HepG2 (cell line): ENCODE measurements at regions not wholly inside any gene's neighbourhood (a gene's known extent, or its start where the extent isn't known, plus 50 kb on each side); places are given as distances from the start of the nearest gene placed in this dataset.

Experiments
- ATAC-seq: fragments of 200-7000 bp; cut with Tn5 transposase; 3 replicates; pipeline ENCODE4 v1.9.1; 2020; ENCODE audit warnings: mild to moderate bottlenecking, moderate library complexity
- BruUV-seq: library from RNA; stranded (reverse); fragments of 400-500 nt; replicated peaks from 2 replicates; lab custom pipeline; 2021; lab: Mats Ljungman, UMichigan
- CTCF ChIA-PET: fragments of 300-600 bp; formaldehyde crosslinking; extraction: SDS; loops from one replicate; lab custom pipeline; 2021; ENCODE audit warnings: low total read pairs, inconsistent platforms, low intra/inter-chr PET ratio; lab: Yijun Ruan, JAX
- POLR2A ChIA-PET: fragments of 350-600 bp; sonication (Branson Sonifier 250); formaldehyde crosslinking; loops from one replicate; lab custom pipeline; 2020; ENCODE audit warnings: antibody characterized with exemption, inconsistent platforms; lab: Yijun Ruan, JAX
- DNase-seq: peaks from one replicate; pipeline ENCODE4 v3.0.0-alpha.2; 2015; ENCODE audit warnings: low spot score
- FAIRE-seq: peaks from 3 replicates; lab custom pipeline; 2011; peaks lifted over from hg19 to GRCh38; lab: Jason Lieb, UNC
- H2AFZ ChIP-seq: one replicate; pipeline ENCODE4 v1.6.1; 2011; ENCODE audit warnings: low read length, inconsistent platforms
- H3K27ac ChIP-seq: fragments of 300-600 bp; 3 replicates; pipeline ENCODE4 v1.8.0; 2011; ENCODE audit warnings: mixed run types, mild to moderate bottlenecking, mixed read lengths, low read length, inconsistent platforms; ENCODE audit not compliant: insufficient read depth; ENCODE audit errors: extremely low read length
- H3K27me3 ChIP-seq, 2 experiments: fragments of 200-600 bp in 1 of 2; 2 replicates in 1 of 2; 3 replicates in 1 of 2; pipeline versions ENCODE4 v1.6.0 to v1.8.0; 2011; ENCODE audit warnings: low read length in 2 of 2, mild to moderate bottlenecking in 2 of 2, moderate library complexity in 2 of 2, inconsistent platforms in 1 of 2; ENCODE audit not compliant: insufficient read depth in 2 of 2, control insufficient read depth in 1 of 2
- H3K36me3 ChIP-seq, 2 experiments: fragments of 200-600 bp in 1 of 2; replicated peaks in 1 of 2; 2 replicates in 1 of 2; 3 replicates in 1 of 2; pipeline versions ENCODE4 v1.5.1 to v1.8.0; 2011; ENCODE audit warnings: low read length in 2 of 2, inconsistent platforms in 1 of 2; ENCODE audit not compliant: insufficient read depth in 2 of 2, control insufficient read depth in 1 of 2
- H3K4me1 ChIP-seq: 2 replicates; pipeline ENCODE4 v1.5.1; 2012; ENCODE audit warnings: low read length, inconsistent platforms; ENCODE audit not compliant: insufficient read depth
- H3K4me2 ChIP-seq: 2 replicates; pipeline ENCODE4 v1.6.0; 2011; ENCODE audit warnings: low read depth, low read length, inconsistent platforms
- H3K4me3 ChIP-seq, 3 experiments: fragments of 200-600 bp in 1 of 3; sonication (generic), shearing (Covaris generic) in 1 of 3; replicated peaks in 1 of 3; 2 replicates each; pipeline ENCODE4 v1.5.1; 2011 to 2016; ENCODE audit warnings: low read length in 3 of 3, inconsistent platforms in 2 of 3, low read depth in 2 of 3, mild to moderate bottlenecking in 2 of 3, control low read depth in 1 of 3, mixed read lengths in 1 of 3; ENCODE audit not compliant: insufficient read depth in 1 of 3
- H3K79me2 ChIP-seq: one replicate; pipeline ENCODE4 v1.6.1; 2011; ENCODE audit warnings: low read length, inconsistent platforms; ENCODE audit not compliant: insufficient read depth
- H3K9ac ChIP-seq: 2 replicates; pipeline ENCODE4 v1.6.0; 2011; ENCODE audit warnings: mild to moderate bottlenecking, low read depth, low read length, inconsistent platforms; ENCODE audit not compliant: insufficient read depth
- H3K9me3 ChIP-seq: 2 replicates; pipeline ENCODE4 v1.5.1; 2012; ENCODE audit warnings: mild to moderate bottlenecking, low read length
- H4K20me1 ChIP-seq: 2 replicates; pipeline ENCODE4 v1.6.0; 2011; ENCODE audit warnings: inconsistent platforms, mild to moderate bottlenecking, low read length, moderate library complexity; ENCODE audit not compliant: insufficient read depth
- BCL6 ChIP-seq: IDR thresholded peaks from 2 replicates; pipeline ENCODE4 v1.6.1; 2016; ENCODE audit warnings: missing genetic modification reagents, missing compliant biosample characterization
- BCLAF1 ChIP-seq: fragments of 450-650 bp; IDR thresholded peaks from 2 replicates; pipeline ENCODE4 v1.6.1; 2017; ENCODE audit warnings: mild to moderate bottlenecking
- BHLHE40 ChIP-seq: IDR thresholded peaks from 2 replicates; pipeline ENCODE4 v1.6.1; 2011; ENCODE audit warnings: low read length, improper control_type of control experiment
- FIP1L1 ChIP-seq: fragments of 200-400 bp; formaldehyde crosslinking; IDR thresholded peaks from 2 replicates; pipeline ENCODE4 v1.6.1; 2018; ENCODE audit warnings: low read depth, mild to moderate bottlenecking, low read length, moderate library complexity, borderline replicate concordance; ENCODE audit not compliant: insufficient read depth
- FOXK2 ChIP-seq: fragments of 450-650 bp; IDR thresholded peaks from 2 replicates; pipeline ENCODE4 v1.6.1; 2016
- GFI1 ChIP-seq: sonication (generic); formaldehyde crosslinking; IDR thresholded peaks from 2 replicates; pipeline ENCODE4 v1.5.0; 2020; ENCODE audit warnings: missing genetic modification reagents, mild to moderate bottlenecking, borderline replicate concordance
- HINFP ChIP-seq: sonication (generic); formaldehyde crosslinking; IDR thresholded peaks from 2 replicates; pipeline ENCODE4 v1.4.0; 2020; ENCODE audit warnings: low read depth, mild to moderate bottlenecking, missing genetic modification reagents
- KLF15 ChIP-seq: sonication (generic); formaldehyde crosslinking; IDR thresholded peaks from 2 replicates; pipeline ENCODE4 v1.8.1; 2023; ENCODE audit warnings: borderline replicate concordance, mild to moderate bottlenecking, inconsistent platforms, missing genetic modification reagents, mixed read lengths
- MLX ChIP-seq: IDR thresholded peaks from 2 replicates; pipeline ENCODE4 v1.6.1; 2016
- NR2C2 ChIP-seq: sonication (generic); formaldehyde crosslinking; IDR thresholded peaks from 2 replicates; pipeline ENCODE4 v1.4.0; 2020; ENCODE audit warnings: missing genetic modification reagents, mild to moderate bottlenecking, moderate library complexity, borderline replicate concordance
- PITX1 ChIP-seq: sonication (generic); formaldehyde crosslinking; IDR thresholded peaks from 2 replicates; pipeline ENCODE4 v1.5.1; 2020; ENCODE audit warnings: mild to moderate bottlenecking, missing genetic modification reagents
- THAP9 ChIP-seq: sonication (generic); formaldehyde crosslinking; IDR thresholded peaks from 2 replicates; pipeline ENCODE4; 2020; ENCODE audit warnings: missing genetic modification reagents, mild to moderate bottlenecking, borderline replicate concordance
- ZKSCAN1 ChIP-seq: fragments of 150-350 bp; IDR thresholded peaks from 2 replicates; pipeline ENCODE4 v1.6.1; 2014; ENCODE audit warnings: low read length
- ZNF17 ChIP-seq: sonication (generic); formaldehyde crosslinking; IDR thresholded peaks from 2 replicates; pipeline ENCODE4 v1.5.0; 2020; ENCODE audit warnings: mild to moderate bottlenecking, missing genetic modification reagents
- ZNF3 ChIP-seq: IDR thresholded peaks from 2 replicates; pipeline ENCODE4 v1.7.0; 2017; ENCODE audit warnings: inconsistent platforms
- ZNF33A ChIP-seq: sonication (generic); formaldehyde crosslinking; IDR thresholded peaks from 2 replicates; pipeline ENCODE4 v1.5.1; 2020; ENCODE audit warnings: missing genetic modification reagents, mild to moderate bottlenecking, moderate library complexity, borderline replicate concordance
- ZNF619 ChIP-seq: sonication (generic); formaldehyde crosslinking; IDR thresholded peaks from 2 replicates; pipeline ENCODE4 v1.4.0; 2020; ENCODE audit warnings: mild to moderate bottlenecking, missing genetic modification reagents
- ZNF691 ChIP-seq: sonication (generic); formaldehyde crosslinking; IDR thresholded peaks from 2 replicates; pipeline ENCODE4 v1.4.0; 2020; ENCODE audit warnings: missing genetic modification reagents, low read depth, mild to moderate bottlenecking, borderline replicate concordance
- ZNF841 ChIP-seq: sonication (generic); formaldehyde crosslinking; IDR thresholded peaks from 2 replicates; pipeline ENCODE4 v1.8.1; 2023; ENCODE audit warnings: missing genetic modification reagents, borderline replicate concordance
- in situ Hi-C: cut with HindIII; loops from 2 replicates; pipeline ENCODE4 v1.10.0; 2017; ENCODE audit warnings: low pct_unique_long_range_greater_than_20kb; ENCODE audit not compliant: extremely low pct_ligation_motif_present
- intact Hi-C: fragments of 100-400 bp; cut with micrococcal nuclease; formaldehyde crosslinking; loops from one replicate; pipeline ENCODE4 v1.10.0; 2022; ENCODE audit not compliant: unreplicated experiment

GRCh38 chr7:13307040-13307439 lies 619.6 kb downstream of the ARL4A start:
- no peak for DNase-seq
- Histone ChIP-seq H3K4me3 (no peak overlapping the region), H3K27ac (no peak overlapping the region), H3K79me2 (no peaks in the 10 kb centered on the region), H2AFZ (no peak overlapping the region), H3K27me3 (no peaks in the 10 kb centered on the region), H3K36me3 (no peaks in the 10 kb centered on the region), H3K9ac (no peak overlapping the region), H3K9me3 (peaks cover 51% of the 10 kb centered on the region), H3K4me2 (no peak overlapping the region), H4K20me1 (no peaks in the 10 kb centered on the region), H3K4me1 (no peaks in the 10 kb centered on the region)
- no peak for FAIRE-seq
- ChIA-PET POLR2A (no interaction called here), CTCF (no interaction called here)
- BruUV-seq: no TSS peak
- no peak for ATAC-seq
- in situ Hi-C loops (no loop called here), intact Hi-C loops (no loop called here)
- TF ChIP-seq KLF15 (CRISPR knock-in tag) (no peak), ZNF841 (CRISPR knock-in tag) (no peak), BCL6 (CRISPR knock-in tag) (no peak), MLX (no peak), ZNF3 (CRISPR knock-in tag) (no peak), ZNF17 (CRISPR knock-in tag) (no peak), ZKSCAN1 (no peak), GFI1 (CRISPR knock-in tag) (no peak), ZNF691 (CRISPR knock-in tag) (no peak), HINFP (CRISPR knock-in tag) (no peak), THAP9 (CRISPR knock-in tag) (no peak), BHLHE40 (no peak), ZNF619 (CRISPR knock-in tag) (no peak), NR2C2 (CRISPR knock-in tag) (no peak), FOXK2 (no peak), FIP1L1 (no peak), PITX1 (CRISPR knock-in tag) (no peak), BCLAF1 (no peak), ZNF33A (CRISPR knock-in tag) (no peak)
